GM23338 (cell line): ENCODE measurements at regions not wholly inside any gene's neighbourhood (a gene's known extent, or its start where the extent isn't known, plus 50 kb on each side); places are given as distances from the start of the nearest gene placed in this dataset.

Experiments used
- EZH2 ChIP-seq: fragments of 200-600 bp; sonication (generic); IDR thresholded peaks from one replicate; pipeline ENCODE4 v1.8.0; 2017; ENCODE audit warnings: antibody characterized with exemption, mild to moderate bottlenecking, low read depth; ENCODE audit not compliant: unreplicated experiment
- EZH2phosphoT487 ChIP-seq: fragments of 200-600 bp; sonication (generic); IDR thresholded peaks from one replicate; pipeline ENCODE4 v1.8.1; 2018; ENCODE audit warnings: antibody characterized with exemption; ENCODE audit not compliant: unreplicated experiment
- POLR2AphosphoS5 ChIP-seq: IDR thresholded peaks from 2 replicates; pipeline ENCODE4 v1.6.1; 2016; ENCODE audit warnings: antibody characterized with exemption, low read depth
- TF ChIP-seq, protein P1 (sequence below), 2 experiments: fragments of 200-600 bp in 1 of 2; sonication (generic) in 1 of 2; conservative IDR thresholded peaks; 2 replicates each; pipeline versions ENCODE4 v1.5.1 to v1.6.1; 2016 to 2017; ENCODE audit warnings: antibody characterized with exemption in 2 of 2, low read depth in 2 of 2, mild to moderate bottlenecking in 2 of 2, moderate library complexity in 1 of 2
- TF ChIP-seq, protein P2 (sequence below): IDR thresholded peaks from one replicate; pipeline ENCODE4 v1.6.1; 2018; ENCODE audit warnings: antibody characterized with exemption; ENCODE audit not compliant: unreplicated experiment

DNA sequence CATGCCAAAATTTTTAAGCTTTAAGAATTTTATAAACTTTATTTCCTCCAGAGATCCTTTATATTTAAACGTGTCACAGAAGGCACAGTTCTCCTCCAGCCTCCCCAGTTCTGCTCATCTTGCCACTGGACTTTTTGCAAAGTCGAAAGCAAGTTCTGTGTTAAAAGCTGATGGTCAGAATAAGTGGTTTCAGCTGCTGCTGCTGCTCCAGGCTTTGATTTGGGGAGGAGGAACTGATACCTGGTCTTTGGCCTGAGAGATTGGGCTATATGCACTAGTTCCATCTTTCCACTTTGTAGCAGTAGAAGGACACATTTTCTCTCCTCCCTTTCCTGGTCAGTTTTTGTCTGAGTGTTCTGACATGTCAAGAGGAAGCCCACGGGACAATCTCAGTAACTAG, 435.9 kb upstream of the PHF14 start:
- TF ChIP-seq, protein P1, sequence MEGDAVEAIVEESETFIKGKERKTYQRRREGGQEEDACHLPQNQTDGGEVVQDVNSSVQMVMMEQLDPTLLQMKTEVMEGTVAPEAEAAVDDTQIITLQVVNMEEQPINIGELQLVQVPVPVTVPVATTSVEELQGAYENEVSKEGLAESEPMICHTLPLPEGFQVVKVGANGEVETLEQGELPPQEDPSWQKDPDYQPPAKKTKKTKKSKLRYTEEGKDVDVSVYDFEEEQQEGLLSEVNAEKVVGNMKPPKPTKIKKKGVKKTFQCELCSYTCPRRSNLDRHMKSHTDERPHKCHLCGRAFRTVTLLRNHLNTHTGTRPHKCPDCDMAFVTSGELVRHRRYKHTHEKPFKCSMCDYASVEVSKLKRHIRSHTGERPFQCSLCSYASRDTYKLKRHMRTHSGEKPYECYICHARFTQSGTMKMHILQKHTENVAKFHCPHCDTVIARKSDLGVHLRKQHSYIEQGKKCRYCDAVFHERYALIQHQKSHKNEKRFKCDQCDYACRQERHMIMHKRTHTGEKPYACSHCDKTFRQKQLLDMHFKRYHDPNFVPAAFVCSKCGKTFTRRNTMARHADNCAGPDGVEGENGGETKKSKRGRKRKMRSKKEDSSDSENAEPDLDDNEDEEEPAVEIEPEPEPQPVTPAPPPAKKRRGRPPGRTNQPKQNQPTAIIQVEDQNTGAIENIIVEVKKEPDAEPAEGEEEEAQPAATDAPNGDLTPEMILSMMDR (conservative IDR thresholded peaks at IDR 0.05; ENCODE audit: low read depth in 2 of 2) = no peak
- no peak for TF ChIP-seq POLR2AphosphoS5
- no peak for TF ChIP-seq EZH2
- TF ChIP-seq EZH2phosphoT487 = no peak
- TF ChIP-seq, protein P2, sequence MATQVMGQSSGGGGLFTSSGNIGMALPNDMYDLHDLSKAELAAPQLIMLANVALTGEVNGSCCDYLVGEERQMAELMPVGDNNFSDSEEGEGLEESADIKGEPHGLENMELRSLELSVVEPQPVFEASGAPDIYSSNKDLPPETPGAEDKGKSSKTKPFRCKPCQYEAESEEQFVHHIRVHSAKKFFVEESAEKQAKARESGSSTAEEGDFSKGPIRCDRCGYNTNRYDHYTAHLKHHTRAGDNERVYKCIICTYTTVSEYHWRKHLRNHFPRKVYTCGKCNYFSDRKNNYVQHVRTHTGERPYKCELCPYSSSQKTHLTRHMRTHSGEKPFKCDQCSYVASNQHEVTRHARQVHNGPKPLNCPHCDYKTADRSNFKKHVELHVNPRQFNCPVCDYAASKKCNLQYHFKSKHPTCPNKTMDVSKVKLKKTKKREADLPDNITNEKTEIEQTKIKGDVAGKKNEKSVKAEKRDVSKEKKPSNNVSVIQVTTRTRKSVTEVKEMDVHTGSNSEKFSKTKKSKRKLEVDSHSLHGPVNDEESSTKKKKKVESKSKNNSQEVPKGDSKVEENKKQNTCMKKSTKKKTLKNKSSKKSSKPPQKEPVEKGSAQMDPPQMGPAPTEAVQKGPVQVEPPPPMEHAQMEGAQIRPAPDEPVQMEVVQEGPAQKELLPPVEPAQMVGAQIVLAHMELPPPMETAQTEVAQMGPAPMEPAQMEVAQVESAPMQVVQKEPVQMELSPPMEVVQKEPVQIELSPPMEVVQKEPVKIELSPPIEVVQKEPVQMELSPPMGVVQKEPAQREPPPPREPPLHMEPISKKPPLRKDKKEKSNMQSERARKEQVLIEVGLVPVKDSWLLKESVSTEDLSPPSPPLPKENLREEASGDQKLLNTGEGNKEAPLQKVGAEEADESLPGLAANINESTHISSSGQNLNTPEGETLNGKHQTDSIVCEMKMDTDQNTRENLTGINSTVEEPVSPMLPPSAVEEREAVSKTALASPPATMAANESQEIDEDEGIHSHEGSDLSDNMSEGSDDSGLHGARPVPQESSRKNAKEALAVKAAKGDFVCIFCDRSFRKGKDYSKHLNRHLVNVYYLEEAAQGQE = no peak
